GM12892 (cell line): ENCODE measurements at regions not wholly inside any gene's neighbourhood (a gene's known extent, or its start where the extent isn't known, plus 50 kb on each side); places are given as distances from the start of the nearest gene placed in this dataset.

Source experiments
- POLR2A ChIP-seq: IDR thresholded peaks from 2 replicates; pipeline ENCODE4 v1.6.1; 2011; ENCODE audit warnings: low read depth, low read length, control low read depth
- POLR2AphosphoS5 ChIP-seq: IDR thresholded peaks from 2 replicates; pipeline ENCODE4 v1.6.1; 2011; ENCODE audit warnings: low read depth, low read length, control low read depth
- TAF1 ChIP-seq: IDR thresholded peaks from 2 replicates; pipeline ENCODE4 v1.6.1; 2011; ENCODE audit warnings: low read depth, mild to moderate bottlenecking, control low read depth, low read length, borderline replicate concordance

GRCh38 chr2:64234150-64234549, 89.9 kb upstream of the PELI1 start:
- TF ChIP-seq TAF1 (no peak), POLR2AphosphoS5 (no peak), POLR2A (no peak)
